ENCODE measurements at regions not wholly inside any gene's neighbourhood (a gene's known extent, or its start where the extent isn't known, plus 50 kb on each side); places are given as distances from the start of the nearest gene placed in this dataset.

DNA sequence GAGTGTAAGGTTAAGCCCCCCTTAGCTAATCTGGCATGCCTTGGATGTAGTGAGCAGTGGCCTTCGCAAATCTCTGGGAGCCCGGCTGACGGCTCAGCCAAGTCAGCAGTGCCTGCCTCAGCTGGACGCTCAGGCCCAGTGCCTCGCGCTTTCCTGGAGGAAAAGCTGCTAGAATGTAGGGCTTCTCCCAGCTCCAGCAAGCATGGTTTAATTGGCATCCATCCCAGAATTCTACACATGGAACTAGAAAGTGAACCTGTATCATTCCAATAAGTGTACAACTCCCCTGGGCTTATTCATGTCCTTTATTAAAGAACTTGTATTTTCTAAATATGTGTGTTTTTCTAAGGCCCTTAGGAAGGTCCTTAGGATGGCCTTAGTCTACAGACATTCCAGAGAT, 287.8 kb upstream of the SHH start:
- 23 to 32% methylated on average over 6 of the region's 6 CpGs for WGBS, 2 experiments (ENCODE audit: low coverage in 1 of 2, low lambda C conversion rate in 2 of 2, missing lambda C conversion rate in 2 of 2)
- Histone ChIP-seq H3K4me3 (no peak overlapping the region), H2AFZ (no peak overlapping the region), H3K4me1 (ENCODE audit: insufficient read depth) (no peaks in the 10 kb centered on the region), H3K36me3 (ENCODE audit: low read depth) (no peaks in the 10 kb centered on the region), H4K20me1 (ENCODE audit: insufficient read depth) (no peaks in the 10 kb centered on the region), H3K27me3 (replicated peaks; ENCODE audit: insufficient read depth) (no peaks in the 10 kb centered on the region), H3K9ac (no peak overlapping the region), H3K27ac (no peak overlapping the region), H3K9me3 (ENCODE audit: low read depth) (no peaks in the 10 kb centered on the region), H3K9me2 (ENCODE audit: insufficient read depth) (no peaks in the 10 kb centered on the region), H3F3A (ENCODE audit: insufficient read depth) (no peaks in the 10 kb centered on the region), H3K4me2 (ENCODE audit: unreplicated experiment) (no peak overlapping the region), H3K79me2 (ENCODE audit: insufficient read depth) (no peaks in the 10 kb centered on the region)
- in situ Hi-C loops (cut with MboI) = no loop called here
- no peak for DNase-seq
- no peak for TF ChIP-seq EZH2phosphoT487 (IDR thresholded peaks at IDR 0.05; ENCODE audit: insufficient read depth, low read depth)
- TF ChIP-seq EZH2 (IDR thresholded peaks at IDR 0.05; ENCODE audit: insufficient read depth, poor library complexity, severe bottlenecking) = no peak

GRCh38 chr7:156099085-156099484, 286.8 kb upstream of the SHH start:
- H3K27me3 ChIP-seq (replicated peaks; ENCODE audit: insufficient read depth) = no peaks in the 10 kb centered on the region
- H3K4me1 ChIP-seq (ENCODE audit: insufficient read depth) = no peaks in the 10 kb centered on the region
- no peaks in the 10 kb centered on the region for H3K79me2 ChIP-seq (ENCODE audit: insufficient read depth)
- no peaks in the 10 kb centered on the region for H3F3A ChIP-seq (ENCODE audit: insufficient read depth)
- no peak for DNase-seq
- no peaks in the 10 kb centered on the region for H3K9me3 ChIP-seq (ENCODE audit: low read depth)
- 38 to 49% methylated on average over 10 of the region's 10 CpGs for WGBS, 2 experiments (ENCODE audit: low coverage in 1 of 2, low lambda C conversion rate in 2 of 2, missing lambda C conversion rate in 2 of 2)
- no peak overlapping the region for H3K27ac ChIP-seq
- no peaks in the 10 kb centered on the region for H3K36me3 ChIP-seq (ENCODE audit: low read depth)
- in situ Hi-C loops (cut with MboI) = no loop called here
- no peak overlapping the region for H2AFZ ChIP-seq
- H3K4me2 ChIP-seq (ENCODE audit: unreplicated experiment) = no peak overlapping the region
- no peak for TF ChIP-seq EZH2 (IDR thresholded peaks at IDR 0.05; ENCODE audit: insufficient read depth, poor library complexity, severe bottlenecking)
- no peak for TF ChIP-seq EZH2phosphoT487 (IDR thresholded peaks at IDR 0.05; ENCODE audit: insufficient read depth, low read depth)
- no peak overlapping the region for H3K9ac ChIP-seq
- H3K4me3 ChIP-seq = no peak overlapping the region
- no peaks in the 10 kb centered on the region for H3K9me2 ChIP-seq (ENCODE audit: insufficient read depth)
- no peaks in the 10 kb centered on the region for H4K20me1 ChIP-seq (ENCODE audit: insufficient read depth)

DNA sequence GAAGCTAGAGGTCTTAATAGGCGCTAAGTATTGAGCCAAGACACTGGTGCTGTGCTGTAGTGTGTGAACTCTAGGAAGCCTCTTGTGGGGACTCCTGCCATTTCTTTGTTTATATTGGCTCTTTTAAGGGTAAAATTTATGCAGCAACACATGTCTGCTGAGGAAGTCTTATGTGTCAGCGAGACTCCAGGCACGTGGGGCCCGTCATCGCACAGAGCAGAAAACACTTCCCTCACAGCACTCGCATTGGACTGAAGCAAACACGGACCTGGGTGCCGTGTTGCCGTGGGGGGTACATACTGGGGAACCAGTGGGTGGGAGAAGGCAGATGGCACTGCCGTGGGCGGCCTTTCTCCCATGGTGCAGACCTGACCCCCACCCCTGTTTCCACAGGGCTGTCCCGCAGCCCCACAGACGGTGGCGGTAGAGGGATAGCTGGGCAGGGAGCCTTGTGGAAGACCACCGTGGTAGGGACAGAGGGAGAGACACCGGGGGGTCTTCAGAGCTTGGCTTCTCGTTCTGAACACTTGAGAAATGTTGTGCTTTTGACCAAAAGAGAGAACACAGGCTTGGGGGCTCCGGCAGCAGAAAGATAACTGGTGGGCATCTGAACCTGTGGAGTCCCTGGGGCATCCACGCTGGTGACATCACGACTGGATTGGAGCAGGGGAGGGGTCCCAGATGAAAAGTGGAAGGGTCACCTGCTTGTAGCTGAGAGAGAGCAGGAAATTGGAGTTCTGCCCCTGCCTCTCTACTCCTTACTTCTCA, 284.7 kb upstream of the SHH start:
- Histone ChIP-seq H3K27me3 (replicated peaks; ENCODE audit: insufficient read depth) (no peaks in the 10 kb centered on the region), H3K9me3 (ENCODE audit: low read depth) (no peaks in the 10 kb centered on the region), H3K79me2 (ENCODE audit: insufficient read depth) (no peaks in the 10 kb centered on the region), H3K36me3 (ENCODE audit: low read depth) (no peaks in the 10 kb centered on the region), H3K27ac (no peak overlapping the region), H2AFZ (no peak overlapping the region), H3K4me2 (ENCODE audit: unreplicated experiment) (no peak overlapping the region), H3K4me1 (ENCODE audit: insufficient read depth) (no peaks in the 10 kb centered on the region), H3K9me2 (ENCODE audit: insufficient read depth) (no peaks in the 10 kb centered on the region), H3F3A (ENCODE audit: insufficient read depth) (no peaks in the 10 kb centered on the region), H4K20me1 (ENCODE audit: insufficient read depth) (no peaks in the 10 kb centered on the region), H3K9ac (no peak overlapping the region), H3K4me3 (no peak overlapping the region)
- TF ChIP-seq EZH2phosphoT487 (IDR thresholded peaks at IDR 0.05; ENCODE audit: insufficient read depth, low read depth) (no peak), EZH2 (IDR thresholded peaks at IDR 0.05; ENCODE audit: insufficient read depth, poor library complexity, severe bottlenecking) (no peak)
- no peak for DNase-seq
- 28 to 33% methylated on average over 20 of the region's 20 CpGs for WGBS, 2 experiments (ENCODE audit: low coverage in 1 of 2, low lambda C conversion rate in 2 of 2, missing lambda C conversion rate in 2 of 2)
- in situ Hi-C loops (cut with MboI) = no loop called here

DNA sequence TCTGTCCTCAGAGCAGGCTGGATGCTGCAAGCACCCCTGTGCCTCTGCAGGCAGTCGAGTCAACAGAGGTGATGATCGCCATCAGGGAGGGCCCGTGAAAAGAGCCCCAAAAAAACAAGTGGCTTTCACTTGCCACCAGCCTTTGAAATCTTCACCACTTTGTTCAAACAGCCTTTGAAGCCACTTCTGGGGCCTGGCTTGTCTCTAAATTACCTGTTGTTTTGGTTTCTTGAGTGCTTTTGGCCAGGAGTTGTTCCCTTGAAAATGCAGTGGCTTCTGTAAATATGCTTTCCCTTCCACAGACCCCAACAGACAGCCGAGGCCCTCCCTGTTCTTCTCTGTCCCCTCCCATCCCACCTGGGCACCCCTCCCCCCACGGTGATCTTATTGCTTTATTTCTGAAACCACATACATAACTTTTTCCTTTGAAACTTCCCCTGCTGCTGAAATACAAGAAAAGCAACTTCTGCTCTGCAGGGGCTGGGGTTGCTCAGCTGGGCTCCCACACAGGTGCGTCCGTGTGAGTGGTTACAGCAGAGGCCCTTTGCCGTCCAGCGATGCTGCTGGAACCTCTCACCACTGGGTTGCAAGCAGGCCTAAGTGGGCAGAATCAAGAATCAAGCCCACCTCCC, 283.8 kb upstream of the SHH start:
- Histone ChIP-seq H3K4me1 (ENCODE audit: insufficient read depth) (no peaks in the 10 kb centered on the region), H3K4me3 (no peak overlapping the region), H3K9me2 (ENCODE audit: insufficient read depth) (no peaks in the 10 kb centered on the region), H3K27ac (no peak overlapping the region), H3K27me3 (replicated peaks; ENCODE audit: insufficient read depth) (no peaks in the 10 kb centered on the region), H2AFZ (no peak overlapping the region), H3F3A (ENCODE audit: insufficient read depth) (no peaks in the 10 kb centered on the region), H3K79me2 (ENCODE audit: insufficient read depth) (no peaks in the 10 kb centered on the region), H3K9ac (no peak overlapping the region), H3K36me3 (ENCODE audit: low read depth) (no peaks in the 10 kb centered on the region), H4K20me1 (ENCODE audit: insufficient read depth) (no peaks in the 10 kb centered on the region), H3K4me2 (ENCODE audit: unreplicated experiment) (no peak overlapping the region), H3K9me3 (ENCODE audit: low read depth) (no peaks in the 10 kb centered on the region)
- TF ChIP-seq EZH2phosphoT487 (IDR thresholded peaks at IDR 0.05; ENCODE audit: insufficient read depth, low read depth) = no peak
- no peak for TF ChIP-seq EZH2 (IDR thresholded peaks at IDR 0.05; ENCODE audit: insufficient read depth, poor library complexity, severe bottlenecking)
- DNase-seq = no peak
- 23 to 24% methylated on average over 9 of the region's 9 CpGs for WGBS, 2 experiments (ENCODE audit: low coverage in 1 of 2, low lambda C conversion rate in 2 of 2, missing lambda C conversion rate in 2 of 2)
- in situ Hi-C loops (cut with MboI) = no loop called here

All from GM23248 (cell line).